Mammary epithelial cell (primary cell): ENCODE measurements at regions not wholly inside any gene's neighbourhood (a gene's known extent, or its start where the extent isn't known, plus 50 kb on each side); places are given as distances from the start of the nearest gene placed in this dataset.

Experiments
- CTCF ChIP-seq, 2 donors: IDR thresholded peaks in 1 of 2; conservative IDR thresholded peaks in 1 of 2; 2 replicates each; pipeline ENCODE4 v1.5.1; 2011 to 2012; ENCODE audit warnings: inconsistent platforms in 2 of 2, low read length in 2 of 2, mild to moderate bottlenecking in 2 of 2, control low read depth in 1 of 2, low read depth in 1 of 2; ENCODE audit not compliant: insufficient read depth in 1 of 2; ENCODE audit errors: extremely low read depth in 1 of 2
- EZH2 ChIP-seq: IDR thresholded peaks from 2 replicates; pipeline ENCODE4 v1.6.1; 2012; ENCODE audit warnings: low read length, inconsistent platforms, borderline replicate concordance

DNA sequence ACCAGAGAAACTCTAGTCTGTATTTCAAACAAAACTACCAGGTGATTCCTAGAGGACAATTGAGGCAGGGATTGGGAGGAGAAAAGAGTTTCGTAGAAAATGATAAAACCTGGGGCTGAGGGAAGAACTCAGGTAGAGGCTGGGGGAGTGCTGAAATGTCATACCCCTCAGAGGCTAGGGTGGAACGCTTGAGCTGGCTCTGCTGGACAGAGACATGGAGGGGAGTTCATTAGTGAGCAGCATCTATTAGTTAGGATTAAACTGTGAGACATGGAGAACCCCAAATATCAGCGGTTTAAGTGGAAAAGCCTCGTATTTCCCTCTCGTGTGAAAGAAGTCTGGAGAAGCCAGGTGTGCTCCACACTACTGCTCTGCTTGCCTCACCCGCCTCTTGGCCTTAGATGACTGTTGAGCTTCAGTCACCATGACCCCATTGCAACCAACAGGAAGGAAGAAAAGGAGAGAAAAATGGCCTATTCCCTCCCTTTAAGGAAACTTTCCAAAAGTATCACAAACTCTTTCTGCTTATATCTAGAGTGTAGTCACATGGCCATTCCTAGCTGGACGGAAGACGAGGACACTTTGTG, 53.7 kb upstream of the ABCA1 start:
- no peak for TF ChIP-seq CTCF (conservative IDR thresholded peaks at IDR 0.05 in 1 of 2, IDR thresholded peaks at IDR 0.05 in 1 of 2; ENCODE audit: extremely low read depth in 1 of 2, insufficient read depth in 1 of 2, low read depth in 1 of 2, low read length in 2 of 2)
- no peak for TF ChIP-seq EZH2
